ENCODE measurements at regions not wholly inside any gene's neighbourhood (a gene's known extent, or its start where the extent isn't known, plus 50 kb on each side); places are given as distances from the start of the nearest gene placed in this dataset.

- no peak for DNase-seq (ENCODE audit: low read depth, low spot score)
- Histone ChIP-seq H3K9me3 (ENCODE audit: insufficient read depth, low read length) (no peaks in the 10 kb centered on the region), H3K36me3 (ENCODE audit: insufficient read depth, insufficient read length, low read length) (no peaks in the 10 kb centered on the region), H3K9ac (ENCODE audit: insufficient read length, low read depth) (no peak overlapping the region), H3K4me3 (ENCODE audit: insufficient read length, low read depth) (no peak overlapping the region), H3K27me3 (ENCODE audit: insufficient read depth, insufficient read length) (no peaks in the 10 kb centered on the region), H3K4me1 (ENCODE audit: insufficient read depth, insufficient read length) (no peaks in the 10 kb centered on the region)
- TF ChIP-seq YY1 (IDR thresholded peaks at IDR 0.05; ENCODE audit: insufficient read depth, insufficient read length) (no peak), ZNF274 (IDR thresholded peaks at IDR 0.05; ENCODE audit: low read depth, low read length) (no peak), SUZ12 (IDR thresholded peaks at IDR 0.05; ENCODE audit: extremely low read depth, insufficient read depth, insufficient read length) (no peak)
Measured at GRCh38 chr2:226011716-226012450, 612.4 kb downstream of the NYAP2 start.

GRCh38 chr2:226002438-226002837, 602.9 kb downstream of the NYAP2 start:
- Histone ChIP-seq H3K27me3 (ENCODE audit: insufficient read depth, insufficient read length) (no peaks in the 10 kb centered on the region), H3K4me3 (ENCODE audit: insufficient read length, low read depth) (no peak overlapping the region), H3K9me3 (ENCODE audit: insufficient read depth, low read length) (no peaks in the 10 kb centered on the region), H3K9ac (ENCODE audit: insufficient read length, low read depth) (no peak overlapping the region), H3K4me1 (ENCODE audit: insufficient read depth, insufficient read length) (no peaks in the 10 kb centered on the region), H3K36me3 (ENCODE audit: insufficient read depth, insufficient read length, low read length) (no peaks in the 10 kb centered on the region)
- DNase-seq (ENCODE audit: low read depth, low spot score) = no peak
- no peak for TF ChIP-seq ZNF274 (IDR thresholded peaks at IDR 0.05; ENCODE audit: low read depth, low read length)
- TF ChIP-seq YY1 (IDR thresholded peaks at IDR 0.05; ENCODE audit: insufficient read depth, insufficient read length) = no peak
- no peak for TF ChIP-seq SUZ12 (IDR thresholded peaks at IDR 0.05; ENCODE audit: extremely low read depth, insufficient read depth, insufficient read length)

DNA sequence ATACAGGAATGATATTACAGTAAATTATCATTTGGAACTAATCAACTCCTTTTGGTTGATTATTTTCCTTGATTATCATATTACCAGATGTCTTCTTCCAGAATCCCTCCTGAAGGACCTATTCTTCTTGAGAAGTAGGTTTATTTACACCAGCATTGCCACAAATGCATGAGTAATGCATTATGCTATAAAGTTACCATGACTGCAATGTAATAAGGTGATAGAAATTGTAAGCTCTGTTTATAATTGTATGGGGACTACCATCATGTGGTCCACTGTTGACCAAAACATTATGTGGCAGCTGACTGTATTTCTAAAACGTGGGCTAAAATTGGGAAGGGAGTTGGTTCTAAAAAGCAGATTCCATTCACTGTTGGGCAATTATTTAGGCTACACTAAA, 602.2 kb downstream of the NYAP2 start:
- H3K4me1 ChIP-seq (ENCODE audit: insufficient read depth, insufficient read length) = no peaks in the 10 kb centered on the region
- no peak overlapping the region for H3K9ac ChIP-seq (ENCODE audit: insufficient read length, low read depth)
- no peaks in the 10 kb centered on the region for H3K36me3 ChIP-seq (ENCODE audit: insufficient read depth, insufficient read length, low read length)
- no peaks in the 10 kb centered on the region for H3K9me3 ChIP-seq (ENCODE audit: insufficient read depth, low read length)
- no peak for DNase-seq (ENCODE audit: low read depth, low spot score)
- no peak overlapping the region for H3K4me3 ChIP-seq (ENCODE audit: insufficient read length, low read depth)
- TF ChIP-seq YY1 (IDR thresholded peaks at IDR 0.05; ENCODE audit: insufficient read depth, insufficient read length) (no peak), ZNF274 (IDR thresholded peaks at IDR 0.05; ENCODE audit: low read depth, low read length) (no peak), SUZ12 (IDR thresholded peaks at IDR 0.05; ENCODE audit: extremely low read depth, insufficient read depth, insufficient read length) (no peak)
- no peaks in the 10 kb centered on the region for H3K27me3 ChIP-seq (ENCODE audit: insufficient read depth, insufficient read length)

DNA sequence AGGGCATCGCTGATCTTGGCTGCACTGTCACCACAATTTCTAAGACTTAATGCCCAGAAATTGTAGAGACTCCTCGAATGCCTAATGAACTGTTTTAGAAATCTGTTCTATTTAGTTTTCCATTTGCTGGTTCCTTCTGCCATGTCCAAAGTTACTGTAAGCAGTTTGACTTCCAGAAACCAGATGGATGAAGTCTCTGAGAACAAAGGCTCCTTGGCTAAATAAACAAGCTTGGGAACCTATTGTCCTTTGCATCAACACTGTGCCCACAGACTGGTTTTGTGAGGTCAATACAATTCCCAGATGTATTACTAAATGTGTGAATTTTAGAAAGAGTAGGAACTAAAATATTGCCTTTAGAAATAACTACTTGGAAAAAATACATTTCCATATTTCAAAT, 600.2 kb downstream of the NYAP2 start:
- Histone ChIP-seq H3K36me3 (ENCODE audit: insufficient read depth, insufficient read length, low read length) (no peaks in the 10 kb centered on the region), H3K9me3 (ENCODE audit: insufficient read depth, low read length) (no peaks in the 10 kb centered on the region), H3K9ac (ENCODE audit: insufficient read length, low read depth) (no peak overlapping the region), H3K4me3 (ENCODE audit: insufficient read length, low read depth) (no peak overlapping the region), H3K27me3 (ENCODE audit: insufficient read depth, insufficient read length) (no peaks in the 10 kb centered on the region), H3K4me1 (ENCODE audit: insufficient read depth, insufficient read length) (no peaks in the 10 kb centered on the region)
- DNase-seq (ENCODE audit: low read depth, low spot score) = no peak
- TF ChIP-seq YY1 (IDR thresholded peaks at IDR 0.05; ENCODE audit: insufficient read depth, insufficient read length) = no peak
- TF ChIP-seq ZNF274 (IDR thresholded peaks at IDR 0.05; ENCODE audit: low read depth, low read length) = no peak
- TF ChIP-seq SUZ12 (IDR thresholded peaks at IDR 0.05; ENCODE audit: extremely low read depth, insufficient read depth, insufficient read length) = no peak

DNA sequence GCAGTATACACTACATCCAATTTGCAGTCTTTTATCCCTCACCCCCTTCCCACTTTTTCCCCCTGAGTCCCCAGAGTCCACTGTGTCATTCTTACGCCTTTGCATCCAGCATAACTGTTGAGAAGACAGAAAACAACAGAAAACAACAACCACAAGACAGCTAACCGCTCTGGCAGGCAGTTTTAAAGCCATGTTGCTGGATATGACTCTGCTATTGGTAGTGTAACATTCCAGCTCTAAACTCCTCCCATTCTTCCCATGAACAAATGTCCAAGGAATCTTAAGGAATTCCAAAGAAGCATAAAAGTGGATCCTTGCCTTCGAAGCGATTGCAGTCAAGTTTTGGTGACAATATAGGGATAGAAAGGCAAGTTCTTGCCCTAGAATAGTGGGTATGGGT, 599.1 kb downstream of the NYAP2 start:
- TF ChIP-seq SUZ12 (IDR thresholded peaks at IDR 0.05; ENCODE audit: extremely low read depth, insufficient read depth, insufficient read length) = no peak
- no peak for TF ChIP-seq ZNF274 (IDR thresholded peaks at IDR 0.05; ENCODE audit: low read depth, low read length)
- no peak for TF ChIP-seq YY1 (IDR thresholded peaks at IDR 0.05; ENCODE audit: insufficient read depth, insufficient read length)
- Histone ChIP-seq H3K9me3 (ENCODE audit: insufficient read depth, low read length) (no peaks in the 10 kb centered on the region), H3K4me1 (ENCODE audit: insufficient read depth, insufficient read length) (no peaks in the 10 kb centered on the region)

GRCh38 chr2:225998116-225998515, 598.6 kb downstream of the NYAP2 start:
- H3K4me1 ChIP-seq (ENCODE audit: insufficient read depth, insufficient read length) = no peaks in the 10 kb centered on the region
- H3K36me3 ChIP-seq (ENCODE audit: insufficient read depth, insufficient read length, low read length) = no peaks in the 10 kb centered on the region
- no peaks in the 10 kb centered on the region for H3K9me3 ChIP-seq (ENCODE audit: insufficient read depth, low read length)
- no peak overlapping the region for H3K4me3 ChIP-seq (ENCODE audit: insufficient read length, low read depth)
- TF ChIP-seq SUZ12 (IDR thresholded peaks at IDR 0.05; ENCODE audit: extremely low read depth, insufficient read depth, insufficient read length) (no peak), ZNF274 (IDR thresholded peaks at IDR 0.05; ENCODE audit: low read depth, low read length) (no peak), YY1 (IDR thresholded peaks at IDR 0.05; ENCODE audit: insufficient read depth, insufficient read length) (no peak)
- no peak overlapping the region for H3K9ac ChIP-seq (ENCODE audit: insufficient read length, low read depth)
- H3K27me3 ChIP-seq (ENCODE audit: insufficient read depth, insufficient read length) = no peaks in the 10 kb centered on the region
- no peak for DNase-seq (ENCODE audit: low read depth, low spot score)

More for the DNA sequence above, 599.1 kb downstream of the NYAP2 start:
- no peaks in the 10 kb centered on the region for H3K36me3 ChIP-seq (ENCODE audit: insufficient read depth, insufficient read length, low read length)
- H3K4me3 ChIP-seq (ENCODE audit: insufficient read length, low read depth) = no peak overlapping the region
- no peak for DNase-seq (ENCODE audit: low read depth, low spot score)
- H3K9ac ChIP-seq (ENCODE audit: insufficient read length, low read depth) = no peak overlapping the region
- no peaks in the 10 kb centered on the region for H3K27me3 ChIP-seq (ENCODE audit: insufficient read depth, insufficient read length)

- Histone ChIP-seq H3K27me3 (ENCODE audit: insufficient read depth, insufficient read length) (no peaks in the 10 kb centered on the region), H3K9me3 (ENCODE audit: insufficient read depth, low read length) (no peaks in the 10 kb centered on the region), H3K4me3 (ENCODE audit: insufficient read length, low read depth) (no peak overlapping the region), H3K4me1 (ENCODE audit: insufficient read depth, insufficient read length) (no peaks in the 10 kb centered on the region), H3K36me3 (ENCODE audit: insufficient read depth, insufficient read length, low read length) (no peaks in the 10 kb centered on the region), H3K9ac (ENCODE audit: insufficient read length, low read depth) (no peak overlapping the region)
- TF ChIP-seq ZNF274 (IDR thresholded peaks at IDR 0.05; ENCODE audit: low read depth, low read length) (no peak), SUZ12 (IDR thresholded peaks at IDR 0.05; ENCODE audit: extremely low read depth, insufficient read depth, insufficient read length) (no peak), YY1 (IDR thresholded peaks at IDR 0.05; ENCODE audit: insufficient read depth, insufficient read length) (no peak)
- no peak for DNase-seq (ENCODE audit: low read depth, low spot score)
Measured at GRCh38 chr2:225996462-225996828, 596.9 kb downstream of the NYAP2 start.
